ENCODE measurements at regions not wholly inside any gene's neighbourhood (a gene's known extent, or its start where the extent isn't known, plus 50 kb on each side); places are given as distances from the start of the nearest gene placed in this dataset.

- Mint-ChIP-seq H3K27ac (no peak overlapping the region), H3K4me1 (ENCODE audit: low read depth) (no peaks in the 10 kb centered on the region), H3K4me3 (no peak overlapping the region), H3K27me3 (ENCODE audit: low read depth) (peaks cover 8% of the 10 kb centered on the region), H3K9me3 (no peaks in the 10 kb centered on the region), H3K36me3 (ENCODE audit: low read depth) (no peaks in the 10 kb centered on the region)
Observed at GRCh38 chr3:72698154-72698917, 149.9 kb downstream of the SHQ1 start.

- H3K9me3 Mint-ChIP-seq, result no peaks in the 10 kb centered on the region
- no peak overlapping the region for H3K27ac Mint-ChIP-seq
- no peaks in the 10 kb centered on the region for H3K4me1 Mint-ChIP-seq (ENCODE audit: low read depth)
Observed at GRCh38 chr3:72697717-72698116, 150.5 kb downstream of the SHQ1 start.

GRCh38 chr3:72696815-72697214 is 151.4 kb downstream of the SHQ1 start:
- peaks cover 8% of the 10 kb centered on the region for H3K27me3 Mint-ChIP-seq (ENCODE audit: low read depth)
- H3K4me1 Mint-ChIP-seq (ENCODE audit: low read depth), result no peaks in the 10 kb centered on the region
- no peak overlapping the region for H3K4me3 Mint-ChIP-seq
- H3K27ac Mint-ChIP-seq, result no peak overlapping the region
- no peaks in the 10 kb centered on the region for H3K36me3 Mint-ChIP-seq (ENCODE audit: low read depth)
- H3K9me3 Mint-ChIP-seq, result no peaks in the 10 kb centered on the region

More at GRCh38 chr3:72697717-72698116, 150.5 kb downstream of the SHQ1 start:
- Mint-ChIP-seq H3K27me3 (ENCODE audit: low read depth) (peaks cover 8% of the 10 kb centered on the region), H3K36me3 (ENCODE audit: low read depth) (no peaks in the 10 kb centered on the region), H3K4me3 (no peak overlapping the region)

GRCh38 chr3:72694398-72694797 is 153.8 kb downstream of the SHQ1 start:
- no peaks in the 10 kb centered on the region for H3K36me3 Mint-ChIP-seq (ENCODE audit: low read depth)
- peaks cover 8% of the 10 kb centered on the region for H3K27me3 Mint-ChIP-seq (ENCODE audit: low read depth)
- no peaks in the 10 kb centered on the region for H3K9me3 Mint-ChIP-seq
- no peak overlapping the region for H3K4me3 Mint-ChIP-seq
- no peak overlapping the region for H3K27ac Mint-ChIP-seq
- H3K4me1 Mint-ChIP-seq (ENCODE audit: low read depth), result no peaks in the 10 kb centered on the region

- H3K36me3 Mint-ChIP-seq (ENCODE audit: low read depth), result no peaks in the 10 kb centered on the region
- no peak overlapping the region for H3K27ac Mint-ChIP-seq
- no peak overlapping the region for H3K4me3 Mint-ChIP-seq
- H3K9me3 Mint-ChIP-seq, result no peaks in the 10 kb centered on the region
- peaks cover 7% of the 10 kb centered on the region for H3K27me3 Mint-ChIP-seq (ENCODE audit: low read depth)
- H3K4me1 Mint-ChIP-seq (ENCODE audit: low read depth), result no peaks in the 10 kb centered on the region
Observed at GRCh38 chr3:72692990-72693389, 155.3 kb downstream of the SHQ1 start.

GRCh38 chr3:72690629-72691028 is 157.6 kb downstream of the SHQ1 start:
- Mint-ChIP-seq H3K27ac (no peak overlapping the region), H3K4me3 (no peak overlapping the region), H3K27me3 (ENCODE audit: low read depth) (no peaks in the 10 kb centered on the region), H3K9me3 (no peaks in the 10 kb centered on the region), H3K4me1 (ENCODE audit: low read depth) (no peaks in the 10 kb centered on the region), H3K36me3 (ENCODE audit: low read depth) (no peaks in the 10 kb centered on the region)

- H3K27ac Mint-ChIP-seq, result no peak overlapping the region
- H3K27me3 Mint-ChIP-seq (ENCODE audit: low read depth), result no peaks in the 10 kb centered on the region
- H3K4me1 Mint-ChIP-seq (ENCODE audit: low read depth), result peaks cover 6% of the 10 kb centered on the region
- no peaks in the 10 kb centered on the region for H3K36me3 Mint-ChIP-seq (ENCODE audit: low read depth)
- no peaks in the 10 kb centered on the region for H3K9me3 Mint-ChIP-seq
- H3K4me3 Mint-ChIP-seq, result no peak overlapping the region
Observed at GRCh38 chr3:72682936-72683452, 165.3 kb downstream of the SHQ1 start.

GRCh38 chr3:72681598-72681997 is 166.6 kb downstream of the SHQ1 start:
- Mint-ChIP-seq H3K27me3 (ENCODE audit: low read depth) (no peaks in the 10 kb centered on the region), H3K27ac (no peak overlapping the region), H3K4me1 (ENCODE audit: low read depth) (peaks cover 6% of the 10 kb centered on the region), H3K36me3 (ENCODE audit: low read depth) (no peaks in the 10 kb centered on the region), H3K4me3 (no peak overlapping the region), H3K9me3 (no peaks in the 10 kb centered on the region)

- no peak overlapping the region for H3K27ac Mint-ChIP-seq
- H3K36me3 Mint-ChIP-seq (ENCODE audit: low read depth), result no peaks in the 10 kb centered on the region
- H3K27me3 Mint-ChIP-seq (ENCODE audit: low read depth), result no peaks in the 10 kb centered on the region
- peaks cover 6% of the 10 kb centered on the region for H3K4me1 Mint-ChIP-seq (ENCODE audit: low read depth)
- no peak overlapping the region for H3K4me3 Mint-ChIP-seq
- H3K9me3 Mint-ChIP-seq, result no peaks in the 10 kb centered on the region
Observed at GRCh38 chr3:72680766-72681165, 167.5 kb downstream of the SHQ1 start.

- no peaks in the 10 kb centered on the region for H3K27me3 Mint-ChIP-seq (ENCODE audit: low read depth)
- H3K4me3 Mint-ChIP-seq, result no peak overlapping the region
- H3K27ac Mint-ChIP-seq, result no peak overlapping the region
- no peaks in the 10 kb centered on the region for H3K9me3 Mint-ChIP-seq
- no peaks in the 10 kb centered on the region for H3K36me3 Mint-ChIP-seq (ENCODE audit: low read depth)
- peaks cover 6% of the 10 kb centered on the region for H3K4me1 Mint-ChIP-seq (ENCODE audit: low read depth)
Observed at GRCh38 chr3:72679540-72680198, 168.6 kb downstream of the SHQ1 start.

- Mint-ChIP-seq H3K27me3 (ENCODE audit: low read depth) (no peaks in the 10 kb centered on the region), H3K4me3 (no peak overlapping the region), H3K36me3 (ENCODE audit: low read depth) (no peaks in the 10 kb centered on the region), H3K27ac (no peak overlapping the region), H3K4me1 (ENCODE audit: low read depth) (peaks cover 6% of the 10 kb centered on the region), H3K9me3 (no peaks in the 10 kb centered on the region)
Observed at GRCh38 chr3:72678867-72679266, 169.4 kb downstream of the SHQ1 start.

GRCh38 chr3:72678380-72678779 is 169.9 kb downstream of the SHQ1 start:
- Mint-ChIP-seq H3K9me3 (no peaks in the 10 kb centered on the region), H3K27me3 (ENCODE audit: low read depth) (no peaks in the 10 kb centered on the region), H3K36me3 (ENCODE audit: low read depth) (no peaks in the 10 kb centered on the region), H3K27ac (no peak overlapping the region), H3K4me3 (no peak overlapping the region), H3K4me1 (ENCODE audit: low read depth) (peaks cover 6% of the 10 kb centered on the region)

- no peaks in the 10 kb centered on the region for H3K9me3 Mint-ChIP-seq
Observed at GRCh38 chr3:72675243-72675642, 173.0 kb downstream of the SHQ1 start.

GRCh38 chr3:72673011-72673771 is 175.1 kb downstream of the SHQ1 start:
- Mint-ChIP-seq H3K4me1 (ENCODE audit: low read depth) (no peaks in the 10 kb centered on the region), H3K27ac (no peak overlapping the region), H3K4me3 (no peak overlapping the region), H3K9me3 (no peaks in the 10 kb centered on the region), H3K27me3 (ENCODE audit: low read depth) (no peaks in the 10 kb centered on the region), H3K36me3 (ENCODE audit: low read depth) (no peaks in the 10 kb centered on the region)

More at GRCh38 chr3:72675243-72675642, 173.0 kb downstream of the SHQ1 start:
- Mint-ChIP-seq H3K36me3 (ENCODE audit: low read depth) (no peaks in the 10 kb centered on the region), H3K27ac (no peak overlapping the region), H3K27me3 (ENCODE audit: low read depth) (no peaks in the 10 kb centered on the region), H3K4me1 (ENCODE audit: low read depth) (peaks cover 3% of the 10 kb centered on the region), H3K4me3 (no peak overlapping the region)
